AG10803 (cell line): ENCODE measurements at regions not wholly inside any gene's neighbourhood (a gene's known extent, or its start where the extent isn't known, plus 50 kb on each side); places are given as distances from the start of the nearest gene placed in this dataset.

Experiments
- DNase-seq: peaks from one replicate; pipeline ENCODE4 v3.0.0; 2010; ENCODE audit warnings: low read depth
- H3K4me3 ChIP-seq: 2 replicates; pipeline ENCODE4 v1.5.1; 2011; ENCODE audit warnings: mild to moderate bottlenecking, low read length, control low read depth
- TF ChIP-seq, protein P1 (sequence below): conservative IDR thresholded peaks from 2 replicates; pipeline ENCODE4 v1.5.1; 2011; ENCODE audit warnings: mild to moderate bottlenecking, low read length, control low read depth, inconsistent platforms

DNA sequence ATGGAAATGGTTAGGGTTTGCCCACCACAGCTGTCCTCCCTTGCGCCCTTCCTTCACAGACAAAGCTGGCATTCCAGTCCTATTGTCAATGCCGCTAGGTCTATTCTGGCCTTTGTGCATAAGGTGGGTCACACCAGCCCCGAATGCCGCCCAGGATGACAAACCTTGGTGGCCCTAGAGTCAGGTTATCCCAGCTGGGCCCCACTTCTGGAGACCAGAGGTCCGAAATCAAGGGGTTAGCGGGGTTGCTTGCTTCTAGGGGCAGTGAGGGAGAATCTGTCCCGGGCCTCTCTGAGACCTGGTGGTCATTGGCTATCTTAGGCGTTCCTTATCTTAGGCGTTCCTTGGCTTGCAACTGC is 472.1 kb downstream of the SOX9 start:
- TF ChIP-seq, protein P1, sequence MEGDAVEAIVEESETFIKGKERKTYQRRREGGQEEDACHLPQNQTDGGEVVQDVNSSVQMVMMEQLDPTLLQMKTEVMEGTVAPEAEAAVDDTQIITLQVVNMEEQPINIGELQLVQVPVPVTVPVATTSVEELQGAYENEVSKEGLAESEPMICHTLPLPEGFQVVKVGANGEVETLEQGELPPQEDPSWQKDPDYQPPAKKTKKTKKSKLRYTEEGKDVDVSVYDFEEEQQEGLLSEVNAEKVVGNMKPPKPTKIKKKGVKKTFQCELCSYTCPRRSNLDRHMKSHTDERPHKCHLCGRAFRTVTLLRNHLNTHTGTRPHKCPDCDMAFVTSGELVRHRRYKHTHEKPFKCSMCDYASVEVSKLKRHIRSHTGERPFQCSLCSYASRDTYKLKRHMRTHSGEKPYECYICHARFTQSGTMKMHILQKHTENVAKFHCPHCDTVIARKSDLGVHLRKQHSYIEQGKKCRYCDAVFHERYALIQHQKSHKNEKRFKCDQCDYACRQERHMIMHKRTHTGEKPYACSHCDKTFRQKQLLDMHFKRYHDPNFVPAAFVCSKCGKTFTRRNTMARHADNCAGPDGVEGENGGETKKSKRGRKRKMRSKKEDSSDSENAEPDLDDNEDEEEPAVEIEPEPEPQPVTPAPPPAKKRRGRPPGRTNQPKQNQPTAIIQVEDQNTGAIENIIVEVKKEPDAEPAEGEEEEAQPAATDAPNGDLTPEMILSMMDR: no peak
- H3K4me3 ChIP-seq: no peak overlapping the region
- DNase-seq: no peak

DNA sequence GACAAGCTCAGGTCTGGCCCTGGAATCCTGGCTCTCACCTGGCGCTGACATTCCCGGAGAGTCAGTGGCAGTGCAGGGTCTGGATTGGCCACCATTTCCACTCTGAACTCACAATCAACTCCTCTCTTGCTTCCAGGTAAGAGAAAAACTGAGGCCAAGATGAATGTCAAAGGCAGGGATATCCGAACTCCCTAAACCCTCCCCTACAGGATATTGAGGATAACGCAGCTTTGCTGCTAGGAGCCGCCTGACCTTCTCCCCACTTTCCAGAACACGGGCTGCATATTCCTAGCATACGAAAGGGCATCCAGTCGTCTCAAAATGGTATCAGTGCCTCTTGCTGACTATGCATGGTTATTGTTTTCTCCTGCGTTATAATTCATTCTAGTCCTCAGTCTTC is 473.4 kb downstream of the SOX9 start:
- H3K4me3 ChIP-seq: no peak overlapping the region
- DNase-seq: no peak
- TF ChIP-seq, protein P1: no peak
